C1 segment of cervical spinal cord (tissue), 14 donors: ENCODE measurements at regions not wholly inside any gene's neighbourhood (a gene's known extent, or its start where the extent isn't known, plus 50 kb on each side); places are given as distances from the start of the nearest gene placed in this dataset.
"Not testable (repeated sequence)": the region's sequence is repeated elsewhere in the genome, so short reads cannot be mapped to it uniquely, and the experiment has no call there.

Experiments used
- DNase-seq, 14 donors: peaks; one replicate each; lab custom pipeline; 2025; lab: John Stamatoyannopoulos, UW

DNA sequence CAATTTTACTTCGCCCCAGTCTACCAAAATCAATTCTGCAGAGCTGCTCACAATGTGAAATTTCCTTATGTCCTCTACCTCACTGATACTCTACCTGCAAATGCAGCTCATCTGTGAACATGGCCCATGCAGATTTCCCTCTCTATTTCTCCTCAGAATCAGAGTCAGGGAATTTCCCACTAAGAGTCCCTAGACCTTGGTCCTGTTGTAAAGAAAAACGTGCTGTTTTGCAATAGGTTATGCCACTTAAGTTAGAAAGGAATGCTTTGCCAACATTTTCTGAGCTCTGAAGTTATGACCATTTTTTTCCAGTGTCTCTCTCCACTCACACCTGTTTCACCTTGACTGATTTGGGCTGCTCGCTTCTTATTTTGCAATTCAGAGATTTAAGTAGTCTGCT lies 524.0 kb downstream of the TTLL7 start:
- DNase-seq: not testable (repeated sequence)

DNA sequence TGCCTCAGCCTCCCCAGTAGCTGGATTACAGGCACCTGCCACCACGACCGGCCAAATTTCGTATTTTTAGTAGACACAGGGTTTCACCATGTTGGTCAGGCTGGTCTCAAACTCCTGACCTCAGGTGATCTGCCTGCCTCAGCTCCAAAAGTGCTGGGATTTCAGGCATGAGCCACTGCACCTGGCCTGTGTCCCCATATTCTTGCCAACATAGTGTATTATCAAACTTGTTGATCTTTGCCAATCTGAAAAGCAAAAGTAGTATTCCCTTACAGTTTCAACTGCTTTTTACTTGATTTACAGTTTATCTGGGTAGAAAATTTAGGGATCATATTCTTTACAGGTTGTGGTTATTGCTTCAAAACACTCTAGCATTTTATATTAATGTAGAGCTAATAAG lies 524.9 kb downstream of the TTLL7 start:
- DNase-seq: not testable (repeated sequence)

DNA sequence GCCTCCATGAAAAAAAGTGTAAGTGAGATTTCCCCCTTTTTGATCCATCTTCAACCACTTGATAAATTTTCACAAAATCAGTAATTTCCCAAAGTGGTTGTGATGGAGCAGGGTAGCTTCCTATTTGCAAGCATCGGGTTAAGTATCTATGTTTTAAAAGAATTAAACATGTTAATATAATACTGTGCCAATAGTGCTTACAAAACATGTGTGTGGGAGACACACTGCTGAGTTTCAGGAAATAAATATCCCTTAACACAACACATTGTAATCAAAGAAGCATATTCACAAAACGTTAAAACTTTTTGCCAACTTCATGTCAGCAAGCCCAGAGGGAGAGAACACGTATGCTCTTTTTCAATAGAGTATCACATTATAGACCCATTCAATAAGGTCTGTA lies 526.9 kb downstream of the TTLL7 start:
- DNase-seq: not testable (repeated sequence)

DNA sequence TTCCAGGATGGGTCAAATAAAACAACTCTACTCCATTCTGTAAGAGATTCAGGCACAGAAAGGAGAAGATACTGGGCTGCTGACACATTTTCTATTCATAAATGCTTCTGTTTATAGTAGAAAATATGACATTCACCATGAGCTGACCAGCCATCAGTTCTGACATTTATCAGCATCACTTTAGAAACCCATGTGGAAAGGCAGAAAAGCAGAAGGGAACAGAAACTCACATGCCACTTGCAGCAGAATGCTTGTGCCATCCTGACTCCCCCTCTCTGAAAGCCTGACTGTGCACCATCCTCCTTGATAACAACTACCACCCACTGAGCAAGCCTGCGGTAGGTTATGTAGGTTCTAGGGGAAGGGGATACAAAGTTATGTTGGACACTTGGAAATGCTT lies 527.7 kb downstream of the TTLL7 start:
- not testable (repeated sequence) for DNase-seq

DNA sequence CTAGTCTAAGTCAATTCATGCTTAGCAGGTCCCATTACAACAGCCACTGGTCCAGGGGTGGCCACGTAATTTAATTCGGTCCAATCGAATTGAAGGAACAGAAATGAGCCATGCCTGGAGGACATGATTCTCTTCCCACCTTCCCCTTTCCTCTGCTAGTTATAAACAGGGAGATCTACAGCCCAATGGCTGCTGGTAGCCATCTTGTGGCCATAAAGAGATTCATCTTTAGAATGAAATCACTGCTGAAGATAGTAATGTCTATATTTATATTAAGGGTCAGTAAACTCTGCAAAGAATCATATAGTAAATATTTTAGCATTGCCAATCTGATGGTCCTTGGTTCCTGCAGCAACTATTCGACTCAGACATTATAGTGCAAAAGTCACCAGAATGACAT lies 530.6 kb downstream of the TTLL7 start:
- not testable (repeated sequence) for DNase-seq

DNA sequence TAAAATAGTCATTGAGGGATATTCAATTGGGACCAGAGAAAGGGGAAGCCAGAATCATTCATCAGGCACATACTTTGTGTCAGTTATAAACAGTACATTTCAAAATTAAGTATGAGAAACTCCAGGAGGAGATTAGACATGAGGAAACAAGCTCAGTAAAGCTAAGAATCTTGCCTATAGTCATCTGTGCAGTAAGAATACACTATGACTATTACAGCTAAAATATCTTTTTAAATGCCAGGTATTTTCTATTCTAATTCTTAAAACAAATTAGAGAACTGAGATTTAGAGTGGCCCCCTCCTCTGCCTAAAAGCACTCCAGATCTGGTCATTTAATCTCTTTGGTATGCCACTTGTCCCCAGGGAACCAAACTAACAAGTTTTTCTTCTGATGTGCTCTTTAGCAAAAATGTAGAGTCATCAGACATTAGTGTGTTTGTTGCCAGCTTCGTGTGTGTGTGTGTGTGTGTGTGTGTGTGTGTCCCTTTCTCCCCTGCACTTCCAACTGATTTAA lies 541.1 kb downstream of the TTLL7 start:
- DNase-seq: not testable (repeated sequence)

DNA sequence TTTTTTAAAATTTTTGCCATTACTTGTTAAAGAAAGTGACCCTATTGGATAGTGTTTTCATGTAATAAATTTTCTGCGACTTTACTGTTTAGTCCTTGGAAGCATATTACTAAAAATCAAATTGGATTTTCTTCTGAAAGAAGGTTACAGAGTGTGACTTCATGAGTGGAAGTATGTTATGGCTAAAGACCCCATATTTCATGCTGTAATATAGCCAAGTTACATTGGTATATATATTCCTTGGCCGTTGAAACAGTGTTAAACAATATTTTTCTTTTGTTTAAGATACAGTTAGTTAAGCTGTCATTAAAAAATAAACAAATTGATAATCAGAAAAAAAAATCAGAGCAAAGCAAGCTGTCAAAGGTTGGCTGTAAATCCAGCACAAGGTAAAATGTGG lies 541.7 kb downstream of the TTLL7 start:
- DNase-seq: not testable (repeated sequence)

DNA sequence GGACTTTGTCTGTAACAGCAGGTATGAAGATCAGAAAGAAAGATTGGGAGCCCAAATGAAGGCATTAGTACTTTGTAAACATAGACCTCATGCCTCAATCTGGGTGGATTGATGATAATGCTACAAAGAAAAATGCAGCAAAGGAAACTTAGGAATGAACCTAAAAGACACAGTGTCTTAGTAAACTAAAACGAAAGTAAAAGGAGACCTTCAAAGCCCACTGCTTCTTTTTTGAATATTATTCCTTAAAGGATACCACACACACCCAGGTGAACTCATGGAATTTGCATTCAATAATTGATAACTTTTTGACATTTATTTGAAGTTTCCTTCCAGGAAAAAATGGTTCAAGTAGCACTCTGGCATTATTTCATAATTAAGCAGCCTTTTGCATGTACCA lies 543.2 kb downstream of the TTLL7 start:
- not testable (repeated sequence) for DNase-seq

DNA sequence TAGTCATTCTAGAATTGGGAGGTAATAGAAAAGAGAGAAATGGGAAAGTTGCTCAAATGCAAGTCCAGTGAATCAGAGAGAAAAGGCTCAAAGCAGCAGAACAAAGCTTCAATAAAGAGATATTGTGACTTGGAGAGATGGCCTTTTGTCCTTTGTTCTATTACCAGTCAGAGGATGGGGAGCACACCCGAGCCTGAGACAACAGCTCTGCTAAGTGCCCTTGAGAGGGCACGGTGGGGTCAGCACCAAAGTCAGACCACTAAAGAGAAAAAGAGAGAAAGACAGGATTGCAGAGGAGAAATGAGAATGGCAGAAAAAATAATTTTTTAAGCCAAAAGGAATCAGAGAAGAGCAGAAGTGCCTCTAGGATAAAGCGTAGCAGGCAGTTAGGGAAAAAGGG lies 553.1 kb downstream of the TTLL7 start:
- DNase-seq: peak in 5 of 14 donors; percentile 4 to 32 (median 17)

DNA sequence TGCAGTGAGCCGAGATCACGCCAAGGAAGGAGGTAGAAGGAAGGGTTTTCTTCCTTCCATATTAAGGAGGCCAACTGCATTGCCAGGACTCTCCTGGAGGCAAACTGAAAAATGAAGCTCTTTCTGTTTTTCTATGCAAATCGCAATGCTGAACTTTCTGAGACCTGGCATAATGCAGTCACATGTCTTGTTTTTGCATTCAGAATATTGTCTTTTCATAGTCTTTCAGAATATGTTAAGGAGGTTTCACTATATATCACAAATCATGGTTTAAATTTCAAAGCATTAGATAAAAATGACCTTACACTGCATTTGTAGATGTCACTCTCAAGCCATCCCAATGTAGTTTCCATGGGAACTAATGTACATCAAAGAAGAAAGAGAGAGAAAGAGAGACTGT lies 556.5 kb downstream of the TTLL7 start:
- DNase-seq: not testable (repeated sequence)

DNA sequence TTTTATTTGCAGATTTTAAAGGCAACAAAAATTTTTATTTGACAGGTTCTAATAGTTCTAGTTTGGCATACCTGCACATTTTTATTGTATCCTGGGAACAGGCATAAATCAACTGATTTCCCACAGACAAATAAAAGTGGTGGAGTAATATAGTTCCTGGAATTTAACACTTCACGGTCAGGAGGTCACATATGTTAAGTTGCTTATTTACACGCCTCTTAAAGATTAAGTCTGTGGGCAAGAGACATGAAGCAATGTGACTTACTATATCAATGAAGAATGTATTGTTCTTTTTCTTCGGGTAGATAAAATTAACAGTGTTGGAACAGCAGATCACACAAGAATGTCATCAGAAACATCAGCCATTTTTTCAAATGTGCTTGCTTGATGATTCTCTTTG lies 558.3 kb downstream of the TTLL7 start:
- DNase-seq: not testable (repeated sequence)

DNA sequence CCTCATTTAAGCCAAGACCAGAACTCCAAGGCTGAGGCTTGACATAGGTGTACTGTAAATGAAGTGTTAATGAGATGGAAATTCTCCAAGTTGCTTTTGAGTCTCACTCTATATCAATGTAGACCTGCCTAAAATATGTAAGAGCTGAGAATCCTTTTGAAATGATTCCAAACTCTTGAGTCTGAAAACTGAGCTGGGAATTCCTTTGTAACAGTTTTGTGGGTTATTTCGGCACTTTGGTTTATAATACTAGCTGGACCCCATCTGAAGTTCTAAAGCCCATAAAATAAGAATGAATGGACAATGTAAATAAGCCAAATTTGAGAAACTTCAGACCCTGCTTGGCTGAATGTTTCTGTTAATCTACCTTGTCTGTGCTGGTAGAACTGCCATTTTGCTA lies 558.9 kb downstream of the TTLL7 start:
- DNase-seq: not testable (repeated sequence)

DNA sequence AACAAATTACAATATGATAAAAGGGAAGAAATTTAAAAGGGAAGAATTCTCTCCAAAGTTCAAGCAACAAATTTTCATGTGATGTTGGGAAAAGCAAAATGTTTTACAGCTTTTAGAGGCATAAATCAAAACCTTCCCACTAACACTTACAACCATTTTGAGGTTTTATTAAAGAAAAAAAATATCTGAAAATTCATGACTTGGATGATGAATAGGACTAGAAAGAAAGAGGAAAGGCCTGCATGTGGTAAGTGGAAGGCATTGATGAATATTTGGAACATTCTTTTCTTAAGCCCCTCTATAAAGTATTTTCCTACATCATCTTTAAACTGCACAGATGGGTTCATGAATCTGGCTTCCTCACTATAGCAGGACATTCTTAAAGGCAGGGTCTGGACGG lies 560.6 kb downstream of the TTLL7 start:
- DNase-seq: not testable (repeated sequence)

DNA sequence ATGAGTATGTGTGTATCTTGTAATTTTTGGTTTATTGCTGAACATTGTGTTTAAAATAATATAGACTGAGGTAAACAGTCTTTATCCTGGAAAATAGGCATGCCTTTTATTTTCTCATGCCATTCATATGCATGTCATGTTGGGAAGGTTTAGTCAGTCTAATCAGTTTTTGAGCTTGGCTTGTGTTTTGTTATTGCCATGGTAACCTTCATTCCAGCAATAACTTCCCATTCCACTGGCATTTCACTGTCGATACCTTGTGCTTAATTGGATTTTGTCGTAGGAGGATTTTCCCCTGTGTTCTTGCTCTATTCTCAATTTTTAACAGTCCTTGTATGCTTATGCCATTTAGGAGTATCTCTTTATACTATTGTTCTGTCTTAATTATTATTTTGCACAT lies 563.6 kb downstream of the TTLL7 start:
- DNase-seq: not testable (repeated sequence)

DNA sequence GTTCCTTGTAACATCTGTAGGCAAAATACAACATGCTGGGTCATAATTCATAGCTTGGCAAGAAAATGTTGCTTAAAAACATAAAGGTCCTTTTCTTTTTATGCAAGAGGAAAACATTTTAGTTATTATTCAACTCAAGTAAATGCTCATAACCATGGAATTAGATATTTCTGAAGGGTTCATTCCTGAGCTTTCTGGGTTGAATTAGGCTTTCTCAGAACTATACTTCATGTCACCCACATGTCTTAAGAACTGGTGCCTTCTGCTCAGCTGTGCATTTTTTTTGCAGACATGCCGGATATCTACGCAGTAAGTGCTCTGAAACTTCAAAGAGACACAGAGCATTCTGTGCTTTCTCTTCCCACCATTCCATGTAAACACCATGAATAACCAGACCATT lies 571.4 kb downstream of the TTLL7 start:
- DNase-seq: not testable (repeated sequence)

DNA sequence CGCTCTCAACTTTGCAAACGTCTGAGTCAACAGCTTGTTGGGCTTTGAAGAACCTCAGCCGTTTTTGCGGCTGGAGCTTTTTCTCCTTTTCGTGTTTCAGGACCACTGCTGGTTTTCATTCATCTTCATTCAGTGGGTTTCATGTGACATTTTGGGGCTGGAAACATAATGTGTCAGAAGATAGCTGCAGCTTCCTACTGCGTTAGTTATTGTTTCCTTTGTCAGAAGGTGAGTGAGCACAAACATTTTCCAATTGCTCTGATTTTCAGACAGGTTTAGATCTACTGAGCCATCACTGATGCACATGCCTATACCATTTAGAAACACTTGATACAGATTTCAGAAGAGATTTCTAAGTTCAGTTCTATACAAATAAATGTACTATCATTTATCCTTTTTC lies 575.5 kb downstream of the TTLL7 start:
- DNase-seq: not testable (repeated sequence)

DNA sequence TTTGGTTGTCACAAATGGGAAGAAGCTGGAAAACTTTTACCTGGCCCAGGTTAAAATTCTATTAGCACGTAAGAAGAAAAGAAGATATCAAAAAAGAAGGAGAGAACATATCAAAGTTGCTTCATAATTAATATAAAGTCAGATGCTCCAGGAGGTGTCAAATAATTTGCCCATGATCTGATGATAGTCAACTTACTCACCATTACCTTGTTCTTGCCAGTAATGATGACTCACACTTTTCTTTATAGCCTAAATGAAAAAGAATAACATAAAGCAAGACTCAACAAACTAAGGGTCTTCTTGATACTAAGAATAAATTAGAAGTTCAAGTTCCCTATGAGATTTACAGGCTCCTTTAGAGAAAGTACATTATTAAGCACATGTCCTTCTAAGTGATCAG lies 580.4 kb downstream of the TTLL7 start:
- no peak for DNase-seq

DNA sequence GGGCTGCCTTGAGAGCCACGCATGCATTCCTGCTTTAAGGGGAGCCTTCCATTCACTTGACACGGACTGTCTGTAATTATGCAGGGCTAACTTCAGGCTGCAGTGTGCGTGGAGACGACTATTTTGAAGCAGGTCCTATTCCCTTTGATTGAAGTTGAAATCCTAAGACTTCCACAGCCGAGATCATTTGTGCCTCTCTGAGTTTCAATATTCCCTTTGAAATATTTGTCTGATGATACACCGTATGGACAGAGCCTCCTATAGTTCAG lies 585.2 kb downstream of the TTLL7 start:
- DNase-seq: not testable (repeated sequence)

DNA sequence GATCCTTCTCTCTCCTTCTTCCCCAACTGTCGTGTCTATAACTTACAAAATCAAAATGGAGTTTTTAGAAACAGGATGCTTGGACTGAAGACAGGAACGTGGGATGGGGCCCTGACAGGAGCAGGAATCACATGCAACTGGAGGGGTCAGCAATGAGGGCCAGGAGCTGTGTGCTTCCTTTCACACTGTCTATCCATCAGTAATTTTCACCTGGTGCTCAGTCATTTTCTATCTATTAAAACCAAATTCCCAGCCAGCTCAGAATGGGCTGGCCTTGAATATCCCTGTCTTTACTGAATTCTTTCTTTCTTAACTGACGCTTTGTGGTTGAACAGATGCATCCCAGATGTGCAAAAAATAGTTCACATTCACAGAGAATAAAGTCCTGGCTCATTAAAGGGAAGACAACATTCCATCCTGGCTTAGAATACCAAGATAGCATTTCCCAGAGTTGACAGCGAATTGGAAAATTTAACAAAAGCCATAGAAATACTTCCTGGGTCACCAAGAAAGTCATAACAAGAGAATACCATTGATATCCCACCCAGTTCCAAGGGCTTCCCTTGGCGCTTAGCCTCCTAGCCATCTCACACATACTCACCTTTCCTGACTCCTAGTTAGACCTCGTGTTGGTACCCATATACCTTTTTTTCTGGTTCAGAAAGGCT lies 588.1 kb downstream of the TTLL7 start:
- not testable (repeated sequence) for DNase-seq

DNA sequence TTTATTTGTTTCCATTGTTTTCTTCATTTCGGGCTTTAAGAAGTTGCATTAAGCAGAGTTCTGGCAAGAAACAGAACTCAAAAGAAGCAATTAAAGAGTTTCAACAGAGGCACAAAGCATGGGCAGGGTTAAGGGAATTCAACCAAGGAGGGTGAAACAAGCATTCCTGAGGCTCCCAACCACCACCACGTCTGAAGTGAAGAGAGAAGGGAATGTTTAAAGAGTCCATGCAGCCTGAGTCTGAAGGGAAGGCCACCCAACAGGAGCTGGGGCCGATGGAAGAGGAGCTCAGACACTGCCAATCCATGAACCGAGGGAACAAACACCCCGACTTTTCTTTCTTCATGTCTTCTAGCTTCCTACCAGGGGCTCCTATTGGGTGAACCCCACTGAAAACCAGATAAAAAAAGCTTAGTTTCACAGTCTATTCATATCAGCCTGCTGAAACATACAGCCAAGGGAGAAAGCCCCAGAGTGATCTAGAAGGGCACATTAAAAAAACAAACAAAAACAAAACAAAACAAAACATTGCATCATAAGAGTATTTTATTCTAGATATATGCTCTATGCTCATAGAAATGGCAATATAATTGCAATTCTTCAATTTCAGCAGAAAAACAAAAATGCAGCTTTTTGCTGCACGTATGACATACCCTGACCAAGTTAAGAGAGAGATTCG lies 592.1 kb downstream of the TTLL7 start:
- DNase-seq: not testable (repeated sequence)

DNA sequence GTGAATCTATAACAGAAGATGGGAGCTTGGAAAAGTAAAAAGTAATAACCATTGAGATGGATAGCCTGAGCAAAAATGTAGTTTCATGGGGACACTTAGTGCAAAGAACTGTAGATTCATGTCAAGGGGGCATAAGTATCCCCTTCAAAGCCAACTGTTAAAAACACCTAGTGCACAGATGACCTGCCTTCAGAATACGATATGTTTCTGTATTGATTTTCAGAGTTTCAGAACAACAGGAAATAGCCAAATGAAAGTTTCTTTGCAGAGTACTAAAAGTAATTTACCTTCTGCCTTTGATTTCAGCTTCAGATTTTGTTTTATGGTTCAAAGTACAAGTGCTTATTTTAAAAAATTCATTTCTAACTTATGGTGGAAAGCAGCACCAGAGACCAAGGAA lies 593.1 kb downstream of the TTLL7 start:
- DNase-seq: not testable (repeated sequence)

DNA sequence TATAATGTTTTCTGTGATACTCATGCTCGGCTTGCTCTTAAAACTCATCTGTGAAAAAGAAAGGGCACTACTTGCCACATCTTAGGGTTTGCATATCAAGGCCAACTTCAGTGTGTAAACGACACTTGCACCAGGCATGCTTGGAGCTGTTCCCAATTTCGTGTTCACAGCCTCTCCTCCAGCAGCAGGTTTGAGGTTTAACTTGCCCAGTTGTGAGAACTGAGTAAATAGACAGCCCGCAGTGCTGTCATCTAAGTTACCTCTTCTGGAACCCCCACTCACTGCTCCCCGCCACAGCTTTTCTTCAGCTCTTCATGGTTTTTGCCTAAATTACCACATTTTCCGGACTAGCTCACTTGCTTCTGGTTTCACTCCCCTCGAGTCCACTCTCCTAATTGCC lies 595.4 kb downstream of the TTLL7 start:
- DNase-seq: not testable (repeated sequence)

DNA sequence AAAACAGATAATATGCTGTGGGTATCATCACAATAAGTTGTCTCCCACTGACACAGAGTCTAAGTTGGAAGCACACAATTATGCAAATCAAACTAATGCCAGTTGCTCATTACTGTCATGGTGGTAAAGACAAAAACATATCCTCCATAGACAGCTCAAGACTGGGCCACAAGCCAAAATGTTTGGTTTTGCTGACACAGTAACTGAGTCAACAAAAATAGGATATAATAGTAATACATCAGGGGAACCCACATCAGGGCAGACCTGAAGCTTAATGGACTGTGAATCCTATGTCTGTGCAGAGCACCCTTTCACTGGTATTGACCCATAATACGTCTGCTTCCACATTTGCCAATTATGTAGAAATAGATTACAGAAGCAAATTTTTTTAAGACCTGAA lies 597.8 kb downstream of the TTLL7 start:
- not testable (repeated sequence) for DNase-seq
